GM12872 (cell line): ENCODE measurements at regions not wholly inside any gene's neighbourhood (a gene's known extent, or its start where the extent isn't known, plus 50 kb on each side); places are given as distances from the start of the nearest gene placed in this dataset.
A peak's percentile ranks its signal among the peaks of the same experiment; 100 is the strongest.

Source experiments
- CTCF ChIP-seq: IDR thresholded peaks from 3 replicates; pipeline ENCODE4 v1.5.1; 2011; ENCODE audit warnings: low read depth, mild to moderate bottlenecking, low read length, moderate library complexity; ENCODE audit not compliant: insufficient read depth

- TF ChIP-seq CTCF, result no peak
Measured at GRCh38 chr4:53937918-53938317, 126.5 kb downstream of the CHIC2 start.

- TF ChIP-seq CTCF, result no peak
Measured at GRCh38 chr4:53937327-53937726, 127.1 kb downstream of the CHIC2 start.

- no peak for TF ChIP-seq CTCF
Measured at GRCh38 chr4:53935780-53936179, 128.6 kb downstream of the CHIC2 start.

GRCh38 chr4:53932796-53933610 lies 131.4 kb downstream of the CHIC2 start:
- TF ChIP-seq CTCF, result no peak

- TF ChIP-seq CTCF, result no peak
Measured at GRCh38 chr4:53931461-53931961, 132.9 kb downstream of the CHIC2 start.

- peak; percentile 55 for TF ChIP-seq CTCF
Measured at GRCh38 chr4:53929955-53930798, 134.2 kb downstream of the CHIC2 start.

GRCh38 chr4:53929311-53929710 lies 135.1 kb downstream of the CHIC2 start:
- no peak for TF ChIP-seq CTCF
